ENCODE measurements at regions not wholly inside any gene's neighbourhood (a gene's known extent, or its start where the extent isn't known, plus 50 kb on each side); places are given as distances from the start of the nearest gene placed in this dataset.
A peak's percentile ranks its signal among the peaks of the same experiment; 100 is the strongest.

DNA sequence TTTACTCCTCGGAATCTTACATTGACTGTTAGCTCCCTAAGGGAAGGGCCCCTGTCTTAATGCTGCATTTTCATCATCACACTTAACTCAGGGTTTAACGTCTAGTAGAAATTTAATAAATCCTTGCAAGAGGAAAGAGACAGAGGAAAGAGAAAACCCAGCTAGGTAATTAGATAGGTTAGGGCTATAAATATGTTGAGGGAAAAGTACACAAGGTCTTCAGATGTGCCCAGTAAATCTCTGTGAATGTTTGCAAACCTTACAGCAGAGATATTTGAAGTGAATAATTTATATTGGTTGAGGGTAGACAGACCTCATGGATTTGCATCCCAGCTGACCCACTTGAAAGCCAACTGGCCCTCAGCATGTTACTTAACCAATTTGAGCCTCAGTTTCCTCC is 315.5 kb upstream of the NPVF start:
- no peak overlapping the region for H3K27ac ChIP-seq
- H3K27me3 ChIP-seq, result no peaks in the 10 kb centered on the region
- no peak for ATAC-seq
- TF ChIP-seq CTCF (IDR thresholded peaks at IDR 0.05) (no peak), POLR2A (IDR thresholded peaks at IDR 0.05) (no peak), POLR2AphosphoS5 (IDR thresholded peaks at IDR 0.05) (no peak), EP300 (IDR thresholded peaks at IDR 0.05) (no peak)
- H3K4me3 ChIP-seq, result no peak overlapping the region
- no peaks in the 10 kb centered on the region for H3K9me3 ChIP-seq
- 83 to 90% methylated on average over 2 of the region's 2 CpGs for WGBS, 2 donors (ENCODE audit: low coverage in 1 of 2)
- peaks cover 0 to 7% (median 0%) of the 10 kb centered on the region in 3 donors for H3K4me1 ChIP-seq
- no peaks in the 10 kb centered on the region for H3K36me3 ChIP-seq

DNA sequence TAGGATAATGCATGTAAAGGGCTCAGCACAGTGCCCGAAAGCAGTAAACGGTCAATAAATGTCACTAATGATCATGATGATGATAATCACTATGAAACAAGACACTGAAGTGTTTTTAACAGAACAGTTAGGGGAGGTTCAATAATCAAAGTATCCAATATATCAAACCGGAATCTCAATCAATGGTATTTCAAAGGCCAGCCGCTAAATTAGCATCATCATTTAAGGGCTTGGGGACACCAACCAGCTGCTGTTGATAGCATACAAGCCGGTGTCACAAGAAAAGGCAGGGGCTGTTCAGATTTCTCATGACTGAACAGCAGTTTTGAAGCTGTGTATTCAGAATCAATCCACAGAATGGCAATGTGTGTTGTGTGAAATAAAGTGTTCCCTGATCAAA is 316.0 kb upstream of the NPVF start:
- no peaks in the 10 kb centered on the region for H3K36me3 ChIP-seq
- no peaks in the 10 kb centered on the region for H3K9me3 ChIP-seq
- TF ChIP-seq CTCF (IDR thresholded peaks at IDR 0.05) (no peak), POLR2A (IDR thresholded peaks at IDR 0.05) (no peak), POLR2AphosphoS5 (IDR thresholded peaks at IDR 0.05) (no peak), EP300 (IDR thresholded peaks at IDR 0.05) (no peak)
- H3K4me3 ChIP-seq, result no peak overlapping the region
- no peaks in the 10 kb centered on the region for H3K27me3 ChIP-seq
- H3K27ac ChIP-seq, result no peak overlapping the region
- WGBS, 2 donors (ENCODE audit: low coverage in 1 of 2), result 71 to 74% methylated on average over 2 to 5 of the region's 5 CpGs
- peaks cover 0 to 7% (median 0%) of the 10 kb centered on the region in 3 donors for H3K4me1 ChIP-seq
- ATAC-seq, result no peak

- 56 to 64% methylated on average over 2 to 5 of the region's 7 CpGs for WGBS, 2 donors (ENCODE audit: low coverage in 1 of 2)
- peak; percentile 70 for ATAC-seq
- TF ChIP-seq CTCF (IDR thresholded peaks at IDR 0.05) (no peak), EP300 (IDR thresholded peaks at IDR 0.05) (no peak), POLR2AphosphoS5 (IDR thresholded peaks at IDR 0.05) (no peak), POLR2A (IDR thresholded peaks at IDR 0.05) (no peak)
- H3K4me3 ChIP-seq, result no peak overlapping the region
- H3K4me1 ChIP-seq, result peaks cover 0 to 7% (median 0%) of the 10 kb centered on the region in 3 donors
- H3K27me3 ChIP-seq, result no peaks in the 10 kb centered on the region
- H3K36me3 ChIP-seq, result no peaks in the 10 kb centered on the region
- no peak overlapping the region for H3K27ac ChIP-seq
- no peaks in the 10 kb centered on the region for H3K9me3 ChIP-seq
These were observed 317.1 kb upstream of the NPVF start for GRCh38 chr7:25545124-25546008.

DNA sequence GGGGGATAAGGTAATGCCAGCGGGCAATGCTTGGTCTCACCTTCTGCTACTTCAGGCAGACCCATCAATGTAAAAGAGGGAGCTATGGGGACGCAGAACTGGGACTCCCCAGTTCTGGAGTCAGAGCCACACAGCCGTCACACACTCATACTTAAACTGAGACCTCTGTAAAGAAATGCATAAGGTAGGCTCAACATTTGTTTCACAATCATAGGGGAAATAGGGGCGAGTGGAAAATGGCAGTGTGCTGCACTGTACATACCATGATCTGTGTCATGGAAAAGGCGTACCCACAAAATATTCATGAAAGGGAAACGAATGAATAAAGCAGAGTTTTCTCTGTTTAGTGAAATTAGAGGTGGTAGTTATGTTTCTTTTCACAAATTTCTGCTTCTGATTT is 318.0 kb upstream of the NPVF start:
- WGBS, 2 donors (ENCODE audit: low coverage in 1 of 2), result 96 to 100% methylated on average over 2 to 6 of the region's 6 CpGs
- no peak overlapping the region for H3K27ac ChIP-seq
- no peaks in the 10 kb centered on the region for H3K27me3 ChIP-seq
- no peak for ATAC-seq
- H3K4me3 ChIP-seq, result no peak overlapping the region
- H3K9me3 ChIP-seq, result no peaks in the 10 kb centered on the region
- peaks cover 0 to 7% (median 0%) of the 10 kb centered on the region in 3 donors for H3K4me1 ChIP-seq
- TF ChIP-seq POLR2AphosphoS5 (IDR thresholded peaks at IDR 0.05) (no peak), EP300 (IDR thresholded peaks at IDR 0.05) (no peak)
- H3K36me3 ChIP-seq, result no peaks in the 10 kb centered on the region

DNA sequence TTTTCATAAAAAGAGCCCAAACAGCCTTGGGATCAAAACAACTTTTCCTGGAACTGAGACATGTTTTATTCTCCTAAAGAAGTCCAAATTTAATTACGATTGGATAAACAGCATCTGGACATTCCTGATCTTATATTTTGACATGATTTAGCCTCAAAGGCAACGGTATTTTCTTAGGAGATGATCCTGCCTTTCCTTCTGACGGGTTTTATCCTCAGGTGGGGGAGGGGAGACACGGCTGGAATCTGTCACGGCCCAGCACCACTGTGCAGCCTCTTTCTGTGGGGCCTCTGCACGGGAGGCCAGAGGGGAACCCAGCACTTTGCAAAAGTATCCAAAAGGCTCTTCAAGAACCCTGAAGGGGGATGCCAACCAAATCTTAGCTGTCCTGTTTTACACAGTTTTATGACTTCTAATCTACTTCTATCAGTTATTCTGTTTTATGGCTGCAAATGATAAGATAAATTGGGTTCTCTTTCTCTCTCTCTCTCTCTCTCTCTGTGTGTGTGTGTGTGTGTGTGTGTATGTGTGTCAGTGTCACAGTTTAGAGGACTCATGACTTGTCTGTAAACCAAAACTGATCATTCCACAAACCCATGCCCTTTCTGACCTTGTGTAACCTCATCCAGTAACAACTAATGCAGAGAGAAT is 321.1 kb upstream of the NPVF start:
- ATAC-seq, result no peak
- 56 to 65% methylated on average over 2 to 4 of the region's 6 CpGs for WGBS, 2 donors (ENCODE audit: low coverage in 1 of 2)

More for the DNA sequence above, 321.1 kb upstream of the NPVF start:
- no peaks in the 10 kb centered on the region for H3K36me3 ChIP-seq
- no peak overlapping the region for H3K27ac ChIP-seq
- H3K4me3 ChIP-seq, result no peak overlapping the region
- H3K9me3 ChIP-seq, result no peaks in the 10 kb centered on the region
- no peaks in the 10 kb centered on the region for H3K27me3 ChIP-seq
- no peak for TF ChIP-seq CTCF (IDR thresholded peaks at IDR 0.05)
- H3K4me1 ChIP-seq, result peaks cover 0 to 21% (median 0%) of the 10 kb centered on the region in 3 donors

Data from gastroesophageal sphincter (tissue), 4 donors.